SU-DHL-6 (cell line): ENCODE measurements at regions not wholly inside any gene's neighbourhood (a gene's known extent, or its start where the extent isn't known, plus 50 kb on each side); places are given as distances from the start of the nearest gene placed in this dataset.

ENCODE experiments used
- EZH2phosphoT487 ChIP-seq: fragments of 200-600 bp; sonication (generic), shearing (Covaris generic); conservative IDR thresholded peaks from 2 replicates; pipeline ENCODE4 v1.6.1; 2018; ENCODE audit warnings: mild to moderate bottlenecking, antibody characterized with exemption, low read length, moderate library complexity, mixed read lengths
- TF ChIP-seq, protein P1 (sequence below): fragments of 200-600 bp; sonication (generic); IDR thresholded peaks from one replicate; pipeline ENCODE4 v1.5.1; 2017; ENCODE audit warnings: antibody characterized with exemption, mild to moderate bottlenecking, low read length, moderate library complexity; ENCODE audit not compliant: insufficient read depth, poor library complexity, severe bottlenecking

DNA sequence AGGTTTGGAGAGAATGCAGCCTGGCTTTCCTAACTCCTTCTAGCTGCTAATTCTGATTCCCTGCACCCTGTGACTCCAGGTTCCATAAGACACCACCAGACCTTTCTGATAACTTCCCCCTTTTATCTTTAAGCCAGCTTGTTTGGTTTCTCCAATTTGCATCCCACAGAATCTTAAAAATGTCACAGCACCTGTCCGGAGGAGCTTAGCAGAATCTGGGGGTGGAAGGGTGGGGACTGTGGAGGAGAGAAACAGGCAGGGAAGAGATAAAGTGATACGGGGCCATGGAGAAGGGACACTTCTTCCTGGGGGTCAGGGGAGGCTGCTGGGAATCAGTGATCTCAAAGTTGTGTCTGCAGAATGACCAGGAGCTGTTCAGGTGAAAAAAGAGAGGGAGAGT lies 59.4 kb downstream of the FOXL1 start:
- TF ChIP-seq, protein P1, sequence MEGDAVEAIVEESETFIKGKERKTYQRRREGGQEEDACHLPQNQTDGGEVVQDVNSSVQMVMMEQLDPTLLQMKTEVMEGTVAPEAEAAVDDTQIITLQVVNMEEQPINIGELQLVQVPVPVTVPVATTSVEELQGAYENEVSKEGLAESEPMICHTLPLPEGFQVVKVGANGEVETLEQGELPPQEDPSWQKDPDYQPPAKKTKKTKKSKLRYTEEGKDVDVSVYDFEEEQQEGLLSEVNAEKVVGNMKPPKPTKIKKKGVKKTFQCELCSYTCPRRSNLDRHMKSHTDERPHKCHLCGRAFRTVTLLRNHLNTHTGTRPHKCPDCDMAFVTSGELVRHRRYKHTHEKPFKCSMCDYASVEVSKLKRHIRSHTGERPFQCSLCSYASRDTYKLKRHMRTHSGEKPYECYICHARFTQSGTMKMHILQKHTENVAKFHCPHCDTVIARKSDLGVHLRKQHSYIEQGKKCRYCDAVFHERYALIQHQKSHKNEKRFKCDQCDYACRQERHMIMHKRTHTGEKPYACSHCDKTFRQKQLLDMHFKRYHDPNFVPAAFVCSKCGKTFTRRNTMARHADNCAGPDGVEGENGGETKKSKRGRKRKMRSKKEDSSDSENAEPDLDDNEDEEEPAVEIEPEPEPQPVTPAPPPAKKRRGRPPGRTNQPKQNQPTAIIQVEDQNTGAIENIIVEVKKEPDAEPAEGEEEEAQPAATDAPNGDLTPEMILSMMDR: no peak
- no peak for TF ChIP-seq EZH2phosphoT487
